ENCODE measurements at regions not wholly inside any gene's neighbourhood (a gene's known extent, or its start where the extent isn't known, plus 50 kb on each side); places are given as distances from the start of the nearest gene placed in this dataset.

DNA sequence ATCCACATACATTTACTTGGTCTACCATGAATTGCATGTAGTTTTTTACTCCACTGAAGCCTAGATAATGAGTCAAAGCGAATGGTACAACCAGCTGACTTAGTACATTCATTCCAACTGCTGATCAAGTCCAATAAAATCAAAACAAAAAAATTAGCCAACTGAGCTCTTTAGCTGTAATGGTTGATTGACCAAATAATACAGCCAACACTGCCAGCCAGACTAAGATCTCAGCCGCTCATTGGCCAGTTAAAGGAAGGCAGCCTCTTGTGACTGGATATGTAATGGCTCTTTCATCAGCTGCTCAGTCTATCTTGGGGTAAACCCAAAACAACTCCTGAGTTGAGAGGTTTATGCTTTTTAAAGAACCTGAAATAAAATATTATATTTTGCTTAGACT is 204.3 kb upstream of the RSPO3 start:
- DNase-seq (ENCODE audit: low spot score in 2 of 2) (no peak), ATAC-seq (no peak)
- Mint-ChIP-seq H3K36me3 (no peaks in the 10 kb centered on the region), H3K9me3 (peaks cover 0 to 3% of the 10 kb centered on the region in 2 donors), H3K27ac (no peak overlapping the region)

- DNase-seq (ENCODE audit: low spot score in 2 of 2) (no peak), ATAC-seq (no peak)
- no peaks in the 10 kb centered on the region for H3K36me3 Mint-ChIP-seq
- peaks cover 0 to 3% of the 10 kb centered on the region in 2 donors for H3K9me3 Mint-ChIP-seq
- no peak overlapping the region for H3K27ac Mint-ChIP-seq
These were observed 203.7 kb upstream of the RSPO3 start for GRCh38 chr6:126914801-126915200.

- H3K36me3 Mint-ChIP-seq = no peaks in the 10 kb centered on the region
- DNase-seq (ENCODE audit: low spot score in 2 of 2) (no peak), ATAC-seq (no peak)
- no peaks in the 10 kb centered on the region for H3K9me3 Mint-ChIP-seq
- no peak overlapping the region for H3K27ac Mint-ChIP-seq
These were observed 198.5 kb upstream of the RSPO3 start for GRCh38 chr6:126919947-126920346.

DNA sequence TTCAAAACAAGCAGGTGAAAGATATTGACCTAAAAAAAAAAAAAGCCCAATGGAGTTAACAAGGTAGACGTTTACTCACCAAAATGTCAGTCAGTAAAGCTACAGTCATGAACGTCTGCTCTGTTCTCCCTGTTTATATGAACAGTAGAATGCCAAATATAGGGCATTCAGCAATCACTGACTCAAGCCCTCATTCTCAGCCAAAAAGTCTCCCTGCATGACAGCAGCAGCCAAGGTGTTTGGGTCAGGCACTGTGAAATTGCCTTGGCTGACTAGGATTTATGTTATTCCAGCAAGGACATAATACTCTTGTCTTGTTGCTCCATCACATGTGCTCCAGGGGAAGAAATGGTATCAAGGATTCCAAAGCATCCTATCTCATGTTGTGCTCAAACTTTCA is 194.7 kb upstream of the RSPO3 start:
- H3K9me3 Mint-ChIP-seq = no peaks in the 10 kb centered on the region
- H3K36me3 Mint-ChIP-seq = no peaks in the 10 kb centered on the region
- H3K27ac Mint-ChIP-seq = no peak overlapping the region
- ATAC-seq = no peak
- no peak for DNase-seq (ENCODE audit: low spot score in 2 of 2)

- no peak for DNase-seq (ENCODE audit: low spot score in 2 of 2)
- no peaks in the 10 kb centered on the region for H3K9me3 Mint-ChIP-seq
- H3K36me3 Mint-ChIP-seq = no peaks in the 10 kb centered on the region
- no peak for ATAC-seq
- H3K27ac Mint-ChIP-seq = no peak overlapping the region
These were observed 191.5 kb upstream of the RSPO3 start for GRCh38 chr6:126926926-126927325.

GRCh38 chr6:126927841-126928240 is 190.6 kb upstream of the RSPO3 start:
- H3K36me3 Mint-ChIP-seq = no peaks in the 10 kb centered on the region
- ATAC-seq = no peak
- H3K9me3 Mint-ChIP-seq = no peaks in the 10 kb centered on the region
- no peak for DNase-seq (ENCODE audit: low spot score in 2 of 2)
- H3K27ac Mint-ChIP-seq = no peak overlapping the region

- H3K27ac Mint-ChIP-seq = no peak overlapping the region
These were observed 181.0 kb upstream of the RSPO3 start for GRCh38 chr6:126937426-126937825.

GRCh38 chr6:126939784-126940183 is 178.7 kb upstream of the RSPO3 start:
- Mint-ChIP-seq H3K36me3 (no peaks in the 10 kb centered on the region), H3K9me3 (peaks cover 0 to under 1% of the 10 kb centered on the region in 2 donors), H3K27ac (no peak overlapping the region)
- ATAC-seq (no peak), DNase-seq (ENCODE audit: low spot score in 2 of 2) (no peak)

More at GRCh38 chr6:126937426-126937825, 181.0 kb upstream of the RSPO3 start:
- ATAC-seq (no peak), DNase-seq (ENCODE audit: low spot score in 2 of 2) (no peak)
- H3K9me3 Mint-ChIP-seq = peaks cover 0 to 4% of the 10 kb centered on the region in 2 donors
- no peaks in the 10 kb centered on the region for H3K36me3 Mint-ChIP-seq

GRCh38 chr6:126941751-126942150 is 176.7 kb upstream of the RSPO3 start:
- ATAC-seq (no peak), DNase-seq (ENCODE audit: low spot score in 2 of 2) (no peak)
- no peaks in the 10 kb centered on the region for H3K36me3 Mint-ChIP-seq
- no peak overlapping the region for H3K27ac Mint-ChIP-seq
- no peaks in the 10 kb centered on the region for H3K9me3 Mint-ChIP-seq

GRCh38 chr6:126944512-126944911 is 174.0 kb upstream of the RSPO3 start:
- Mint-ChIP-seq H3K27ac (no peak overlapping the region), H3K36me3 (no peaks in the 10 kb centered on the region), H3K9me3 (no peaks in the 10 kb centered on the region)
- ATAC-seq (no peak), DNase-seq (ENCODE audit: low spot score in 2 of 2) (no peak)

- ATAC-seq (no peak), DNase-seq (ENCODE audit: low spot score in 2 of 2) (no peak)
- Mint-ChIP-seq H3K27ac (no peak overlapping the region), H3K36me3 (no peaks in the 10 kb centered on the region), H3K9me3 (no peaks in the 10 kb centered on the region)
These were observed 173.3 kb upstream of the RSPO3 start for GRCh38 chr6:126945150-126945685.

DNA sequence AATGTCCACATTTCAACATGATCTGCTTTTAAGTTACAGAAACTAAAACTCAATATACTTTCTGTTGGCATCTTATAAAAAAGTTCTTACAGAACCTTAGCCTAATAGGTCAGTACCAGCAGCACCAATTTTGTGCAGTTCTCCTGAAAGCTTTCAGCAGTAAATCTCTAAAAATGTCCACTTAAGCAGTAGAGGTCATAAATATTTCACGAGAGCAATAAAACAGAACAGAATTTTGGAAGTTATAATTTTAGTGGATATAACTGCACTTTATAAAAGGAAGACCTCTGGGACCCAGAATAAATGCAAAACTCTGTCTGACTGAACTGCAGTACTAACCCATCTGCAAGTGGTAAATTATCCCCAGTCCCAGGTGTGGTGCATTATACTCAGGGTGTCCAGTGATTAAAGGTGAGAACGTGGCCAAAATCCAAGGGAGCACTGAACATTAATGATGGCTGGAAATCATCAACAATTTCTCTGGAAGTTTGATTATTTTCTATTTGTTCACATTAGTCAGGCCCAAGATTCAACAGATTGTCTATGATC is 172.6 kb upstream of the RSPO3 start:
- DNase-seq (ENCODE audit: low spot score in 2 of 2) (no peak), ATAC-seq (no peak)
- Mint-ChIP-seq H3K27ac (no peak overlapping the region), H3K36me3 (no peaks in the 10 kb centered on the region), H3K9me3 (no peaks in the 10 kb centered on the region)

DNA sequence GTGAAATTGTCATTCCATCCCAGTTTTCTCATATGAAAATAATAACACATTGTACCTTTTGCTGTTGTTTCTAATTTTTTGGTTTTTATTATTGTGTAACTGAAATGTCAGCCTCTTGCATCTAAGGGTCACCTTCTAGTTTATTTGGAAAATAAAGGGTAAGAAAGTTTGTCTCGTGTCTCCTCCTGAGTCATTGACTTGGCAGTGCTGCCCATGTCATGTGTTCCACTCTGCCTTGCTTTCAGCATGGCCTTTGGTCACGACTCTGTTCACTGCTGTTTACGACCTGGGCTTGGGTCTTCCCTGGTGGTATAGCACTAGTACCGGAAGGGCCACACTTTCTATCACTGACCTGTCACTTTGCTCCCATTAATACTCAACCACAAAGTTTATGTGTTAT is 171.4 kb upstream of the RSPO3 start:
- Mint-ChIP-seq H3K9me3 (no peaks in the 10 kb centered on the region), H3K27ac (no peak overlapping the region), H3K36me3 (no peaks in the 10 kb centered on the region)
- no peak for DNase-seq (ENCODE audit: low spot score in 2 of 2)
- ATAC-seq = no peak

DNA sequence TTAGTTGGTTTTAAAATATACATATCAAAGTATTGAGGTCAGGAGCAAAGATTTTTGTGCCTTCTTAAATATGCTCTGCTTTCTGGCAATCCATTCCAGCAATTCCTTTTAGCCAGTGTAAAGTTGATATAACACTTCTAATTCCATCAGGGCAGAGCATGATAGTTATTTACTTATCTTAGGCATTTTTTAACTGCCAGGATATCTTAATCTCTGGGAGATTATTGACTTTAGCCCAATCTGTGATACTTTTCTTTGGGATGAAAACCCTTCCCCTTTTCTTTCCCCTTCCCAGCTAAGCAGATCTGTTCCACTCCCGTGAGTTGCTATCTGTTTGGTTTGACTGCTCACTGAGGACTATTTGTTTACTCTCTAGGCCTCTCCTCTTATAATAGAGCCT is 168.7 kb upstream of the RSPO3 start:
- ATAC-seq (no peak), DNase-seq (ENCODE audit: low spot score in 2 of 2) (no peak)
- Mint-ChIP-seq H3K9me3 (no peaks in the 10 kb centered on the region), H3K27ac (no peak overlapping the region), H3K36me3 (no peaks in the 10 kb centered on the region)

- no peak for ATAC-seq
- H3K27ac Mint-ChIP-seq = no peak overlapping the region
- H3K36me3 Mint-ChIP-seq = no peaks in the 10 kb centered on the region
- peaks cover 0 to 3% of the 10 kb centered on the region in 2 donors for H3K9me3 Mint-ChIP-seq
- DNase-seq (ENCODE audit: low spot score in 2 of 2) = no peak
These were observed 162.8 kb upstream of the RSPO3 start for GRCh38 chr6:126955621-126956020.

GRCh38 chr6:126957721-126958120 is 160.8 kb upstream of the RSPO3 start:
- DNase-seq (ENCODE audit: low spot score in 2 of 2) = no peak
- Mint-ChIP-seq H3K36me3 (no peaks in the 10 kb centered on the region), H3K27ac (no peak overlapping the region), H3K9me3 (peaks cover 0 to 3% of the 10 kb centered on the region in 2 donors)
- ATAC-seq = no peak

DNA sequence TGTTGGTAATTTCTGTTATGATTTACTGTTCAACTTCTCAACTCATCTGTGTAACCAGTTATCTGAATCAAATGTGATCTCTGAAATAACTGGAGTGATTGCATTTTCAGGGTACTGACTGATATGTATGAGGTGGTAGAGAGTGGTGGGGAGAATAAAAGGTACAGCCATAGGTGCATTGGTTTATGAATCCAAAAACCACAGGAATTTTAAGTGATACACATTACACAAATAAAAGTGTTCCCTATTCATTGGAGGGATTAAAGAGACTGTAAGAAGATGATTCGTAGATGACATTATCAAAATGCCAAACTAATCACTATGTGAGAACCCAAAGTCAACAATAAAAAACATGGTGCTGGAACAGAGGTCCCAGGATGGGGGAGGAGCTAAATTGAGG is 158.7 kb upstream of the RSPO3 start:
- ATAC-seq (no peak), DNase-seq (ENCODE audit: low spot score in 2 of 2) (no peak)
- Mint-ChIP-seq H3K36me3 (no peaks in the 10 kb centered on the region), H3K27ac (no peak overlapping the region), H3K9me3 (peaks cover 0 to 3% of the 10 kb centered on the region in 2 donors)

DNA sequence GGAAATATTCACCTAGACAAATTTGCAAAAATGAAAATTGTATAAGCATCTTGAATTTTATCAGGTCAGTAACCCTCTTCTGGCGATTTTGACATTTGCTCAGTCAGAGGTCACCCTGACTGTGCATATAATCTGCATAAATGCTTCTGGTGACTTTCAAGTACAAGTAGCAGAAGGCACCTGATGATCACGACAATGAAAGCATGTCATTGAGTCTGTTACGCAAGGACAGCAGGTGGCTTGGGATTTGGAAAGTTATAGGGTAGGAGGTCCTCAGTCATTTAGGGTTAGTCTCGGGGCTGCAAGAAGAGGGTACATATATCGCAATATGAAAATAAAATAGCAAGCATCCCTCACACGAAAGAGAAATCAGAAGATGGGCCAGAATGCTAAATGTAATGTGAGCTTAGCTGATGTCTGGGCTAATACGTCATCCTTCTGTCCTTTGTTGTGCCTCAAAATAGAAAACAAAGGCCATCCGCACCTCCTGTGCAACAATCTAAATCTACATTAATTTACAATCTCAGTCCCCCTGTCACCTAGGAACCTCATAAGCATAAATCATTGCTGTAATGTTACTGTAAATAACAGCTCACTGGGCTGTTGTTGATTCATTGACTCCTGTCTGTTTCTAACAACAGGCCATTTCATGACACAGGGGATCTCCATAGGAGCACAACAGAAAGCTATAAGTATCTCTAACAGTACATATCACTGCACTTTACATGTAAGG is 155.2 kb upstream of the RSPO3 start:
- H3K9me3 Mint-ChIP-seq = peaks cover 0 to 3% of the 10 kb centered on the region in 2 donors
- DNase-seq (ENCODE audit: low spot score in 2 of 2) = no peak
- H3K27ac Mint-ChIP-seq = no peak overlapping the region
- ATAC-seq = no peak
- H3K36me3 Mint-ChIP-seq = no peaks in the 10 kb centered on the region
